Chondrocyte (in vitro differentiated cells): ENCODE measurements at regions not wholly inside any gene's neighbourhood (a gene's known extent, or its start where the extent isn't known, plus 50 kb on each side); places are given as distances from the start of the nearest gene placed in this dataset.

Source experiments
- DNase-seq: peaks from one replicate; pipeline ENCODE4 v3.0.0; 2021; ENCODE audit warnings: mixed read lengths, low spot score
- H3K27ac Mint-ChIP-seq: one replicate; pipeline ENCODE4 v1.8.0; 2021; ENCODE audit warnings: mild to moderate bottlenecking, moderate library complexity, mixed read lengths; ENCODE audit not compliant: unreplicated experiment
- H3K27me3 Mint-ChIP-seq: 2 replicates; pipeline ENCODE4 v1.8.0; 2021; ENCODE audit warnings: low read depth, mixed read lengths
- H3K36me3 Mint-ChIP-seq: 2 replicates; pipeline ENCODE4 v1.8.0; 2021; ENCODE audit warnings: low read depth, mixed read lengths
- H3K4me1 Mint-ChIP-seq: 2 replicates; pipeline ENCODE4 v1.8.0; 2021; ENCODE audit warnings: low read depth, mild to moderate bottlenecking, mixed read lengths
- H3K4me3 Mint-ChIP-seq: one replicate; pipeline ENCODE4 v1.8.0; 2021; ENCODE audit warnings: mild to moderate bottlenecking, moderate library complexity, mixed read lengths; ENCODE audit not compliant: unreplicated experiment
- H3K9me3 Mint-ChIP-seq: 2 replicates; pipeline ENCODE4 v1.8.0; 2021; ENCODE audit warnings: low read depth, mixed read lengths
- CTCF ChIP-seq: fragments of 200-600 bp; sonication (generic); IDR thresholded peaks from 2 replicates; pipeline ENCODE4 v1.5.0; 2021; ENCODE audit warnings: antibody characterized with exemption, mild to moderate bottlenecking, moderate library complexity

DNA sequence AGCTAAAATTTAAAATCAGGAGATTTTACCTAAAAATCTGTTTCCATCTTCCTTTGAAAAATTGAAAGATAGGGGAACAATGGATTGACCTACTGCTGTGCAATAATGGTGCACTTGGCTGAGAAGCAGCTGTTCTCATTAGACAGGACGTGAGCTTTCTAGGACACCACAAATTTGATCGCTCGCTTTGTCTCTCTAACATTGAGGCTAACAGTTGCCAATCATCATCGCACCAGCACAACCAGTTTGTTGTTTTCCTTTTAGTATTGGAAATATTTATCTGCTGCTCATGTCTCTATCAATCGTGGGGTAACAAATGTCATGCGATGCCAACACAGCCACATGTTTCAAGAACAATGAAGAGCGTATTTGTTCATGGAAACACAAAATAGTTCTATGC lies 228.8 kb upstream of the P2RY1 start:
- Mint-ChIP-seq H3K9me3 (peaks cover 3% of the 10 kb centered on the region), H3K36me3 (no peaks in the 10 kb centered on the region), H3K4me1 (no peaks in the 10 kb centered on the region), H3K4me3 (no peak overlapping the region), H3K27me3 (peaks cover 5% of the 10 kb centered on the region), H3K27ac (no peak overlapping the region)
- TF ChIP-seq CTCF: no peak
- no peak for DNase-seq

- H3K27me3 Mint-ChIP-seq: peaks cover 10% of the 10 kb centered on the region
- no peak overlapping the region for H3K27ac Mint-ChIP-seq
- H3K4me3 Mint-ChIP-seq: no peak overlapping the region
- H3K36me3 Mint-ChIP-seq: no peaks in the 10 kb centered on the region
- DNase-seq: no peak
- H3K4me1 Mint-ChIP-seq: no peaks in the 10 kb centered on the region
- no peak for TF ChIP-seq CTCF
- H3K9me3 Mint-ChIP-seq: peaks cover 3% of the 10 kb centered on the region
Measured at GRCh38 chr3:152607179-152607578, 227.8 kb upstream of the P2RY1 start.

GRCh38 chr3:152608696-152609594 lies 226.0 kb upstream of the P2RY1 start:
- TF ChIP-seq CTCF: no peak
- peaks cover 3% of the 10 kb centered on the region for H3K9me3 Mint-ChIP-seq
- H3K27ac Mint-ChIP-seq: no peak overlapping the region
- DNase-seq: no peak
- no peaks in the 10 kb centered on the region for H3K4me1 Mint-ChIP-seq
- no peaks in the 10 kb centered on the region for H3K36me3 Mint-ChIP-seq
- H3K4me3 Mint-ChIP-seq: no peak overlapping the region
- peaks cover 10% of the 10 kb centered on the region for H3K27me3 Mint-ChIP-seq

- TF ChIP-seq CTCF: no peak
- no peak overlapping the region for H3K27ac Mint-ChIP-seq
- H3K4me3 Mint-ChIP-seq: no peak overlapping the region
- H3K27me3 Mint-ChIP-seq: peaks cover 10% of the 10 kb centered on the region
- no peak for DNase-seq
- no peaks in the 10 kb centered on the region for H3K9me3 Mint-ChIP-seq
- no peaks in the 10 kb centered on the region for H3K4me1 Mint-ChIP-seq
- no peaks in the 10 kb centered on the region for H3K36me3 Mint-ChIP-seq
Measured at GRCh38 chr3:152609891-152610290, 225.0 kb upstream of the P2RY1 start.

DNA sequence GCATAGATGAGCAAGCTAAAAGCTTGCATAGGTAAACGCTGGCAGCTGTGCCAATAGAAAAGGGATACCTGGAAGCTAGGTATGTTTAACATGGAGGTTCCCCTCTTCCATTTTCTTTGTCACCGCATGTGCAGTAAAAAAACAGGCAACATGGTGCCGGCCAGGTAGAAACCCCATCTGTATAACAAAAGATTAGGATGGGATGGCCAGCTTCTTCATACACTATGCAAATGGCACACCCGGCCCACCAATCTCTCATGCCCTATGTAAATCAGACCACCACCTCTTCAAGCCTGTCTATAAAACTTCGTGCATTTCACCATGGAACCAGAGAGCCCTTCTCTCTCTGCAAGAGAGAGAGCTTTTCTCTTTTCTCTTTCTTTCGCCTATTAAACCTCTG lies 224.3 kb upstream of the P2RY1 start:
- no peak for TF ChIP-seq CTCF
- H3K4me1 Mint-ChIP-seq: no peaks in the 10 kb centered on the region

More for the DNA sequence above, 224.3 kb upstream of the P2RY1 start:
- Mint-ChIP-seq H3K36me3 (no peaks in the 10 kb centered on the region), H3K27ac (no peak overlapping the region), H3K9me3 (no peaks in the 10 kb centered on the region), H3K27me3 (peaks cover 10% of the 10 kb centered on the region), H3K4me3 (no peak overlapping the region)
- DNase-seq: no peak
